Gastroesophageal sphincter (tissue), 3 donors: ENCODE measurements at regions not wholly inside any gene's neighbourhood (a gene's known extent, or its start where the extent isn't known, plus 50 kb on each side); places are given as distances from the start of the nearest gene placed in this dataset.

Source experiments
- POLR2A ChIP-seq, 2 donors: fragments of 450-650 bp; IDR thresholded peaks; one replicate each; pipeline ENCODE4 v1.6.1; 2017; ENCODE audit warnings: antibody characterized with exemption in 2 of 2, mild to moderate bottlenecking in 2 of 2, moderate library complexity in 1 of 2
- TF ChIP-seq, protein P1 (sequence below), 4 experiments: fragments of 200-600 bp in 2 of 4; fragments of 450-650 bp in 2 of 4; sonication (generic) in 1 of 4; IDR thresholded peaks; one replicate each; pipeline ENCODE4 v1.5.1; 2017 to 2019; ENCODE audit warnings: antibody characterized with exemption in 4 of 4, mild to moderate bottlenecking in 2 of 4, moderate library complexity in 2 of 4

DNA sequence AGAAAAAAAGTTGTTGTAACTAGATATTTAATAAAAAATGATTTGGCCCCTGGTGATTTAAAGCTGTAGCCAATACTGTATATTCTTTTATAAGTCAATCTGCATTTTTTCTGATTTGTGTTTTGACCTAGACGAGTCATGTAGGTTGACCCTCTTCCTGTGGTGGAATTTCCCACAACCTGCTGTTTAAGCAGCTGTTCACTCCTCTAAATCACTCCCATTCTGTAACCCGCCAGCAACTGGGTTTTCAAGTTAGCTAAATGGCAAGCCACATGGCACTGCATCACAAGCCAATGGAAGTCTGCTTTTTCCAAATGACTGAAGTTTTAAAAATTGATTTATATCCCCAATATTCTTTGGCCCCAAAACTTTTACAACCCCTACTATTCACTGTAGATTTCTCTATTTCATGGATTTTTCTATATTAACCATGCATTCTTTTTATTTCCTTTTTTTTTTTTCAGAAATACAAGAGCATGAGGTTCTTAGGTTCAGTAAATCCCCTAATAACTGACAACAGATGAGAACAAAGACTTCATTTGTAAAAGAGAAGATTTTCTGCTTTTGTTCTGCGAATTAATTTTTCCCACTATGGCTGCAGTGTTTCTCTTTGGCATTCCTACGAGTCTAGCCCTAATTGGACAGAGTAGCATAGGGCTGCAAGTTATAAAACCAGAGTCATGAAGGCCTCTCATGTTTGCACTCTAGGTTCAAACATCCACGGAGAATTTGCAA is 184.5 kb upstream of the TLE4 start:
- TF ChIP-seq, protein P1, sequence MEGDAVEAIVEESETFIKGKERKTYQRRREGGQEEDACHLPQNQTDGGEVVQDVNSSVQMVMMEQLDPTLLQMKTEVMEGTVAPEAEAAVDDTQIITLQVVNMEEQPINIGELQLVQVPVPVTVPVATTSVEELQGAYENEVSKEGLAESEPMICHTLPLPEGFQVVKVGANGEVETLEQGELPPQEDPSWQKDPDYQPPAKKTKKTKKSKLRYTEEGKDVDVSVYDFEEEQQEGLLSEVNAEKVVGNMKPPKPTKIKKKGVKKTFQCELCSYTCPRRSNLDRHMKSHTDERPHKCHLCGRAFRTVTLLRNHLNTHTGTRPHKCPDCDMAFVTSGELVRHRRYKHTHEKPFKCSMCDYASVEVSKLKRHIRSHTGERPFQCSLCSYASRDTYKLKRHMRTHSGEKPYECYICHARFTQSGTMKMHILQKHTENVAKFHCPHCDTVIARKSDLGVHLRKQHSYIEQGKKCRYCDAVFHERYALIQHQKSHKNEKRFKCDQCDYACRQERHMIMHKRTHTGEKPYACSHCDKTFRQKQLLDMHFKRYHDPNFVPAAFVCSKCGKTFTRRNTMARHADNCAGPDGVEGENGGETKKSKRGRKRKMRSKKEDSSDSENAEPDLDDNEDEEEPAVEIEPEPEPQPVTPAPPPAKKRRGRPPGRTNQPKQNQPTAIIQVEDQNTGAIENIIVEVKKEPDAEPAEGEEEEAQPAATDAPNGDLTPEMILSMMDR (IDR thresholded peaks at IDR 0.05), result no peak
- no peak for TF ChIP-seq POLR2A (IDR thresholded peaks at IDR 0.05)
